Parathyroid adenoma (tissue), 2 donors: ENCODE measurements at regions not wholly inside any gene's neighbourhood (a gene's known extent, or its start where the extent isn't known, plus 50 kb on each side); places are given as distances from the start of the nearest gene placed in this dataset.

Source experiments
- H2AFZ ChIP-seq: fragments of 300-600 bp; sonication (generic); one replicate; pipeline ENCODE4 v1.7.0; 2017; ENCODE audit warnings: antibody characterized with exemption, mild to moderate bottlenecking
- H3K27ac ChIP-seq: fragments of 300-600 bp; sonication (generic); one replicate; pipeline ENCODE4 v1.7.0; 2017
- H3K27me3 ChIP-seq: fragments of 300-600 bp; sonication (generic); one replicate; pipeline ENCODE4 v1.7.0; 2017; ENCODE audit warnings: low read length; ENCODE audit not compliant: control insufficient read depth, insufficient read depth
- H3K36me3 ChIP-seq: fragments of 300-600 bp; sonication (generic); one replicate; pipeline ENCODE4 v1.7.0; 2017; ENCODE audit warnings: low read length; ENCODE audit not compliant: control insufficient read depth, insufficient read depth
- H3K4me1 ChIP-seq: fragments of 300-600 bp; sonication (generic); one replicate; pipeline ENCODE4 v1.7.0; 2017; ENCODE audit warnings: control low read depth
- H3K4me2 ChIP-seq: fragments of 300-600 bp; sonication (generic); one replicate; pipeline ENCODE4 v1.7.0; 2017; ENCODE audit warnings: low read length
- H3K4me3 ChIP-seq: fragments of 300-600 bp; sonication (generic); one replicate; pipeline ENCODE4 v1.7.0; 2017; ENCODE audit warnings: low read depth, low read length
- H3K79me2 ChIP-seq: fragments of 300-600 bp; sonication (generic); one replicate; pipeline ENCODE4 v1.7.0; 2017; ENCODE audit warnings: control low read depth
- H3K9ac ChIP-seq: fragments of 300-600 bp; sonication (generic); one replicate; pipeline ENCODE4 v1.7.0; 2017; ENCODE audit warnings: mild to moderate bottlenecking
- H3K9me3 ChIP-seq: fragments of 300-600 bp; sonication (generic); one replicate; pipeline ENCODE4 v1.7.0; 2017; ENCODE audit warnings: low read length; ENCODE audit not compliant: control insufficient read depth
- CTCF ChIP-seq: fragments of 300-600 bp; sonication (generic); IDR thresholded peaks from one replicate; pipeline ENCODE4 v1.7.0; 2017; ENCODE audit warnings: antibody characterized with exemption, mild to moderate bottlenecking
- donor health status: primary hyperparathyroidism.

- TF ChIP-seq CTCF: no peak
- H3K9me3 ChIP-seq: no peaks in the 10 kb centered on the region
- no peaks in the 10 kb centered on the region for H3K36me3 ChIP-seq
- H3K4me2 ChIP-seq: no peak overlapping the region
- H3K9ac ChIP-seq: no peak overlapping the region
- no peaks in the 10 kb centered on the region for H3K27me3 ChIP-seq
- H3K4me1 ChIP-seq: no peaks in the 10 kb centered on the region
- H2AFZ ChIP-seq: no peak overlapping the region
- no peaks in the 10 kb centered on the region for H3K79me2 ChIP-seq
- no peak overlapping the region for H3K27ac ChIP-seq
- no peak overlapping the region for H3K4me3 ChIP-seq
Observed at GRCh38 chr6:167428664-167429333, 103.9 kb downstream of the TTLL2 start.

GRCh38 chr6:167429353-167429752 lies 104.5 kb downstream of the TTLL2 start:
- H3K27ac ChIP-seq: no peak overlapping the region
- no peaks in the 10 kb centered on the region for H3K27me3 ChIP-seq
- H3K9me3 ChIP-seq: no peaks in the 10 kb centered on the region
- TF ChIP-seq CTCF: no peak
- no peak overlapping the region for H2AFZ ChIP-seq
- H3K4me2 ChIP-seq: no peak overlapping the region
- H3K79me2 ChIP-seq: no peaks in the 10 kb centered on the region
- no peak overlapping the region for H3K9ac ChIP-seq
- no peaks in the 10 kb centered on the region for H3K4me1 ChIP-seq
- no peaks in the 10 kb centered on the region for H3K36me3 ChIP-seq
- H3K4me3 ChIP-seq: no peak overlapping the region

DNA sequence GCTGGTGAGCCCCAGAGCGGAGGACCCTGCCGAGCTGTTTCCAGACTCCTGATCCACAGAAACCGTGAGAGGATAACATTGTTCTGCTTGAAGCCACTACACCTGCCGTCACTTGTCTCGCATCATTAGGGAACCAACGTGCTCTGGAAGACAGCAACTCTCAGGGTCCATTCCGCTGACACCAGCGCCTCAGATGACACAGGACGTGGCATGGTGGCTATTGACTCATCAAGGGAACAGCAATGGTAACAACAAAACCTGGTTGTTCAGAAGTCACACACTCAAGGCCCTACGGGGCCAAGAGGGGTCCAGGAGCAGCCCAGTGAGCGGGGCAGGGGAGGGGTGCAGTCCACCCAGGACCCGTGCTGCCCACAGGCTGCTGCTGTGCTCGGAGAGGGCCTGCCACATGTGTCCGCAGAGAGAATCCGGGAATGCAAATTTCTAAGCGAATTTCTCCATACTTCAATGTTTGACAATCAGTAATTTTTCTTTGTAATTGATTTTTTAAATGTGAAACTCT lies 110.4 kb downstream of the TTLL2 start:
- Histone ChIP-seq H3K36me3 (no peaks in the 10 kb centered on the region), H3K27me3 (no peaks in the 10 kb centered on the region), H3K4me2 (no peak overlapping the region), H3K27ac (no peak overlapping the region), H3K9me3 (no peaks in the 10 kb centered on the region), H2AFZ (no peak overlapping the region), H3K9ac (no peak overlapping the region), H3K4me3 (no peak overlapping the region), H3K4me1 (no peaks in the 10 kb centered on the region), H3K79me2 (no peaks in the 10 kb centered on the region)
- TF ChIP-seq CTCF: no peak

DNA sequence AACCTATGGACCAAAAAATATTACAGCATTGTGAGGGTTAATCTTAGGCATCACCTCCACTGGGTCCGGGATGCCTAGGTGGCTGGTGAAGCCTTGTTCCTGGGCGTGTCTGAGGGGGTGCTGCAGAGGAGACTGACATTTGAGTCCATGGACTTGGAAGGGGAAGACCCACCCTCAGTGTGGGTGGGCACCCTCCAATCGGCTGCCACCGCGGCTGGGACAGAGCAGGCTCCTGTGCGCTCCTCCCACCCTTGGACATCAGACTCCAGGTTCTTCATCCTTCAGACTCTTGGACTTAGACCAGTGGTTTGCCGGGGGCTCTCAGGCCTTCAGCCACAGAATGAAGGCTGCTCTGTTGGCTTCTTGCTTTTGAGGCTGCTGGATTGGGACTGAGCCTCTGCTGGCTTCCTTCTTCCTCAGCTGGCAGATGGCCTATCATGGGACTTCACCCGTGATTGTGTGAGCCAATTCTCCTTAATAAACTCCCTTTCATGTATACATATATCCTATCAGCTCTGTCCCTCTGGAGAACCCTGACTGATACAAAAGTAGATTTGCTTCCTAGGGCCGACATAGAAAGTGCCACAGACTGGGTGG lies 113.1 kb downstream of the TTLL2 start:
- H3K4me1 ChIP-seq: no peaks in the 10 kb centered on the region
- no peak for TF ChIP-seq CTCF
- no peaks in the 10 kb centered on the region for H3K79me2 ChIP-seq
- H2AFZ ChIP-seq: no peak overlapping the region
- no peak overlapping the region for H3K9ac ChIP-seq
- H3K9me3 ChIP-seq: no peaks in the 10 kb centered on the region
- no peaks in the 10 kb centered on the region for H3K36me3 ChIP-seq
- no peak overlapping the region for H3K4me2 ChIP-seq
- H3K27me3 ChIP-seq: no peaks in the 10 kb centered on the region
- no peak overlapping the region for H3K27ac ChIP-seq
- H3K4me3 ChIP-seq: no peak overlapping the region
